CD4-positive, alpha-beta memory T cell (primary cell): ENCODE measurements at regions not wholly inside any gene's neighbourhood (a gene's known extent, or its start where the extent isn't known, plus 50 kb on each side); places are given as distances from the start of the nearest gene placed in this dataset.

Source experiments
- CTCF ChIA-PET: fragments of 350-600 bp; sonication (Branson Sonifier 250); formaldehyde crosslinking; loops from one replicate; lab custom pipeline; 2021; ENCODE audit warnings: inconsistent platforms; ENCODE audit not compliant: partially characterized antibody; lab: Charles Lee
- POLR2A ChIA-PET: fragments of 350-600 bp; sonication (Branson Sonifier 250); formaldehyde crosslinking; loops from one replicate; lab custom pipeline; 2021; ENCODE audit not compliant: partially characterized antibody; lab: Charles Lee
- DNase-seq, 5 donors: peaks; one replicate each; pipeline versions ENCODE4 v3.0.0 to v3.0.0-alpha.2; 2020 to 2022; ENCODE audit warnings: mixed read lengths in 1 of 5
- H3K27ac ChIP-seq: one replicate; pipeline ENCODE4 v1.7.0; 2013; ENCODE audit warnings: low read depth, low read length
- H3K27me3 ChIP-seq: 2 replicates; pipeline ENCODE4 v1.7.0; 2013; ENCODE audit warnings: mild to moderate bottlenecking, low read length, moderate library complexity; ENCODE audit not compliant: insufficient read depth
- H3K36me3 ChIP-seq: 2 replicates; pipeline ENCODE4 v1.7.0; 2013; ENCODE audit warnings: mild to moderate bottlenecking, low read length, moderate library complexity; ENCODE audit not compliant: insufficient read depth
- H3K4me1 ChIP-seq: 2 replicates; pipeline ENCODE4 v1.7.0; 2013; ENCODE audit warnings: mild to moderate bottlenecking, low read length, moderate library complexity; ENCODE audit not compliant: insufficient read depth
- H3K4me3 ChIP-seq, 2 donors: one replicate each; pipeline ENCODE4 v1.7.0; 2013; ENCODE audit warnings: low read length in 2 of 2, mild to moderate bottlenecking in 1 of 2
- H3K9me3 ChIP-seq, 2 donors: one replicate each; pipeline ENCODE4 v1.7.0; 2013; ENCODE audit warnings: low read length in 2 of 2, control low read depth in 1 of 2; ENCODE audit not compliant: control insufficient read depth in 1 of 2
- H3K27ac Mint-ChIP-seq, 7 donors: one replicate each; pipeline ENCODE4 v1.8.0; 2020 to 2021; ENCODE audit warnings: mixed read lengths in 7 of 7, mild to moderate bottlenecking in 6 of 7, inconsistent platforms in 3 of 7, moderate library complexity in 3 of 7
- H3K27me3 Mint-ChIP-seq, 2 donors: one replicate each; pipeline ENCODE4 v1.8.0; 2020 to 2021; ENCODE audit warnings: mixed read lengths in 2 of 2
- H3K36me3 Mint-ChIP-seq, 2 donors: one replicate each; pipeline ENCODE4 v1.8.0; 2020 to 2021; ENCODE audit warnings: mixed read lengths in 2 of 2, inconsistent platforms in 1 of 2, mild to moderate bottlenecking in 1 of 2
- H3K4me1 Mint-ChIP-seq, 4 donors: one replicate each; pipeline ENCODE4 v1.8.0; 2020 to 2021; ENCODE audit warnings: mixed read lengths in 4 of 4, mild to moderate bottlenecking in 1 of 4
- H3K4me3 Mint-ChIP-seq, 8 donors: one replicate each; pipeline ENCODE4 v1.8.0; 2020 to 2021; ENCODE audit warnings: mixed read lengths in 8 of 8, mild to moderate bottlenecking in 7 of 8, moderate library complexity in 6 of 8, inconsistent platforms in 3 of 8
- H3K9me3 Mint-ChIP-seq, 8 donors: one replicate each; pipeline ENCODE4 v1.8.0; 2020 to 2021; ENCODE audit warnings: mixed read lengths in 8 of 8, mild to moderate bottlenecking in 5 of 8, inconsistent platforms in 3 of 8, moderate library complexity in 1 of 8
- intact Hi-C: fragments of 100-400 bp; cut with micrococcal nuclease; formaldehyde crosslinking; loops from one replicate; pipeline ENCODE4 v1.15.1; 2023

DNA sequence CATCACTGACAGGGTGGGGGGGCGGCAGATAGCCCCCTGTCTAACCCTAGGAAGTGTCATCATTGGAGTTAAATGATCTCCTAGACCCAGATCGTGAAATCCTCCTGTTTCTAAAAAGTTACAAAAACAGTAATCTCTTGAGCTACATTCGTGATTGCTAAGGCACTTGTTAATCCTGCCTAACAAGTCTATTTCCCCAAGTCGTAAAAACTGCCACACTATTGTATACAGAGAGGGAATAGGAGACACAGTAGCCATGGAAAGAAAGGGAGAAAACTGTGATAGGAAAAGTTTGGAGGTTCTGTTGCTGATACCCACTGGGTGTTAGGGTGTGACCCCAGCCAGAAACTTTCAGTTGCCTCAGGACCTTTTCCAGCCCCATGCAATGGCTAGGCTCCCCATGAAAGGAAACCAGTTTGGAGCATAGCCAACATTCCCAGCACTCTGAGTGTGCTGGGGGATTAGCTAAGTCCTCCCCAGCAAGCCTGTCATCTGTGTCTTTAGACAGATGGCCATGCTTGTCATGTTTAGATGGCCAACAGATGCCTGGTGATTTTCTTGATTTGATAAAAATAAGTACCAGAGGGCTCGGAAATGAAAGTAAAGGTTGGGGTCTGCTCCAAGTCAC, 63.3 kb upstream of the ANXA10 start:
- Mint-ChIP-seq H3K4me1 (no peaks in the 10 kb centered on the region), H3K9me3 (peaks cover 0 to 9% (median 0%) of the 10 kb centered on the region in 8 donors), H3K4me3 (no peak overlapping the region), H3K36me3 (no peaks in the 10 kb centered on the region), H3K27me3 (no peaks in the 10 kb centered on the region), H3K27ac (no peak overlapping the region)
- DNase-seq = no peak
- Histone ChIP-seq H3K27ac (no peak overlapping the region), H3K27me3 (no peaks in the 10 kb centered on the region), H3K4me1 (no peaks in the 10 kb centered on the region), H3K36me3 (no peaks in the 10 kb centered on the region), H3K4me3 (no peak overlapping the region), H3K9me3 (no peaks in the 10 kb centered on the region)
- CTCF ChIA-PET = no interaction called here
- POLR2A ChIA-PET = no interaction called here
- intact Hi-C loops = no loop called here

DNA sequence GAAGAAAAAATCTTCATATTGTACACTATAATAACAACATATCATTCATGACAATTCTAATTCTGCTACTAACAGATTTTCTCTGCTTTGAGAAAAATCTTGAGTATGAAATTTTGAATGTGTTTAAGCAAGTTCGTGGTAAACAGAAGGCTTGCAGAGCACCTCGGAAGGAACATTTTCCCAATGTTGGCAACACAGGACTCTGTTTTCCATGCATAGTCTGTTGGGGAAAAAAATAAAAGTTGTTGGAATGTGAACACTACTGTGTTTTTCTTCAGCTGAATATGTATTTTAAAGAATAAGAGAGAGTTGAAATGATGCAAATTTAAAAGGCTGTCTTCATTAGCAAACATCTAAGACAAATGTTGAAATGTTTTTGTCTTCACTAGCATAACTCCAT, 54.7 kb upstream of the ANXA10 start:
- H3K9me3 ChIP-seq = no peaks in the 10 kb centered on the region
- intact Hi-C loops = no loop called here
- ChIA-PET CTCF (no interaction called here), POLR2A (no interaction called here)
- Mint-ChIP-seq H3K4me3 (no peak overlapping the region), H3K4me1 (no peaks in the 10 kb centered on the region), H3K9me3 (peaks cover 0 to 2% (median 0%) of the 10 kb centered on the region in 8 donors), H3K27ac (no peak overlapping the region), H3K27me3 (no peaks in the 10 kb centered on the region), H3K36me3 (no peaks in the 10 kb centered on the region)
- no peaks in the 10 kb centered on the region for H3K36me3 ChIP-seq
- DNase-seq = no peak
- no peaks in the 10 kb centered on the region for H3K4me1 ChIP-seq
- H3K27me3 ChIP-seq = no peaks in the 10 kb centered on the region
- H3K27ac ChIP-seq = no peak overlapping the region
- H3K4me3 ChIP-seq = no peak overlapping the region

GRCh38 chr4:168039593-168039992, 52.7 kb upstream of the ANXA10 start:
- no peak for DNase-seq
- ChIA-PET POLR2A (no interaction called here), CTCF (no interaction called here)
- H3K4me1 ChIP-seq = no peaks in the 10 kb centered on the region
- H3K36me3 ChIP-seq = no peaks in the 10 kb centered on the region
- no peak overlapping the region for H3K4me3 Mint-ChIP-seq
- no peak overlapping the region for H3K4me3 ChIP-seq
- no peak overlapping the region for H3K27ac Mint-ChIP-seq
- no peaks in the 10 kb centered on the region for H3K27me3 ChIP-seq
- H3K9me3 ChIP-seq = no peaks in the 10 kb centered on the region
- H3K9me3 Mint-ChIP-seq = peaks cover 0 to 2% (median 0%) of the 10 kb centered on the region in 8 donors
- H3K36me3 Mint-ChIP-seq = no peaks in the 10 kb centered on the region
- H3K27me3 Mint-ChIP-seq = no peaks in the 10 kb centered on the region
- no peak overlapping the region for H3K27ac ChIP-seq
- intact Hi-C loops = no loop called here
- H3K4me1 Mint-ChIP-seq = no peaks in the 10 kb centered on the region
